Neural cell (in vitro differentiated cells): ENCODE measurements at regions not wholly inside any gene's neighbourhood (a gene's known extent, or its start where the extent isn't known, plus 50 kb on each side); places are given as distances from the start of the nearest gene placed in this dataset.

Source experiments
- H2AFZ ChIP-seq: fragments of 200-600, 300-800 bp; sonication (generic), shearing (Covaris generic); 2 replicates; pipeline ENCODE4 v1.6.0; 2014; ENCODE audit warnings: low read depth, mild to moderate bottlenecking, antibody characterized with exemption, low read length, moderate library complexity
- H3F3A ChIP-seq: fragments of 200-600 bp; shearing (Covaris generic); 2 replicates; pipeline ENCODE4 v1.6.1; 2016; ENCODE audit warnings: mild to moderate bottlenecking, moderate library complexity, mixed read lengths, antibody characterized with exemption, low read length; ENCODE audit not compliant: insufficient read depth, poor library complexity, severe bottlenecking
- H3K27ac ChIP-seq: fragments of 200-600, 300-800 bp; sonication (generic), shearing (Covaris generic); 2 replicates; pipeline ENCODE4 v1.5.1; 2014; ENCODE audit warnings: mild to moderate bottlenecking, low read length, moderate library complexity
- H3K27me3 ChIP-seq: fragments of 300-800, 200-600 bp; sonication (generic), shearing (Covaris generic); 2 replicates; pipeline ENCODE4 v1.6.0; 2014; ENCODE audit warnings: mild to moderate bottlenecking, low read depth, low read length, moderate library complexity; ENCODE audit not compliant: insufficient read depth
- H3K36me3 ChIP-seq: fragments of 300-800, 200-600 bp; sonication (generic), shearing (Covaris generic); 2 replicates; pipeline ENCODE4 v1.5.1; 2014; ENCODE audit warnings: mild to moderate bottlenecking, antibody characterized with exemption, low read length, moderate library complexity; ENCODE audit not compliant: insufficient read depth
- H3K4me2 ChIP-seq: fragments of 300-800, 200-600 bp; sonication (generic), shearing (Covaris generic); 2 replicates; pipeline ENCODE4 v1.6.0; 2014; ENCODE audit warnings: mild to moderate bottlenecking, low read length
- H3K4me3 ChIP-seq: fragments of 300-800, 200-600 bp; sonication (generic), shearing (Covaris generic); 2 replicates; pipeline ENCODE4 v1.5.1; 2014; ENCODE audit warnings: mild to moderate bottlenecking, low read length, moderate library complexity
- H3K79me2 ChIP-seq: fragments of 200-600 bp; shearing (Covaris generic); replicated peaks from 2 replicates; pipeline ENCODE4 v1.6.0; 2014; ENCODE audit warnings: mild to moderate bottlenecking, low read length, moderate library complexity; ENCODE audit not compliant: insufficient read depth
- H3K9ac ChIP-seq: fragments of 300-800, 200-600 bp; sonication (generic), shearing (Covaris generic); 2 replicates; pipeline ENCODE4 v1.6.1; 2016; ENCODE audit warnings: mild to moderate bottlenecking, low read length, mixed read lengths
- H3K9me2 ChIP-seq: fragments of 200-600 bp; shearing (Covaris generic); 2 replicates; pipeline ENCODE4 v1.6.1; 2016; ENCODE audit warnings: mild to moderate bottlenecking, low read length, mixed read lengths; ENCODE audit not compliant: insufficient read depth
- H3K9me3 ChIP-seq: fragments of 200-600, 300-800 bp; sonication (generic), shearing (Covaris generic); 2 replicates; pipeline ENCODE4 v1.6.1; 2016; ENCODE audit warnings: mild to moderate bottlenecking, mixed run types, low read length, moderate library complexity, mixed read lengths
- H4K20me1 ChIP-seq: fragments of 200-600 bp; shearing (Covaris generic); 2 replicates; pipeline ENCODE4 v1.6.1; 2016; ENCODE audit warnings: mild to moderate bottlenecking, mixed run types; ENCODE audit not compliant: insufficient read depth
- CTCF ChIP-seq: fragments of 450-650 bp; IDR thresholded peaks from 2 replicates; pipeline ENCODE4 v1.5.1; 2014; ENCODE audit warnings: antibody characterized with exemption, mild to moderate bottlenecking, moderate library complexity; ENCODE audit not compliant: poor library complexity, severe bottlenecking
- EP300 ChIP-seq: fragments of 450-650 bp; conservative IDR thresholded peaks from 2 replicates; pipeline ENCODE4 v1.6.1; 2014; ENCODE audit warnings: antibody characterized with exemption, mild to moderate bottlenecking, moderate library complexity; ENCODE audit not compliant: poor library complexity, severe bottlenecking
- EZH2 ChIP-seq: fragments of 200-600, 300-800 bp; shearing (Covaris generic), sonication (generic); IDR thresholded peaks from 2 replicates; pipeline ENCODE4 v1.6.1; 2014; ENCODE audit warnings: antibody characterized with exemption, low read length, borderline replicate concordance, mild to moderate bottlenecking; ENCODE audit not compliant: insufficient read depth, poor library complexity, severe bottlenecking
- MXI1 ChIP-seq: fragments of 450-650 bp; conservative IDR thresholded peaks from 2 replicates; pipeline ENCODE4 v1.6.1; 2014; ENCODE audit warnings: antibody characterized with exemption, mild to moderate bottlenecking; ENCODE audit not compliant: poor library complexity, severe bottlenecking
- POLR2AphosphoS5 ChIP-seq: IDR thresholded peaks from 2 replicates; pipeline ENCODE4 v1.6.1; 2012
- RAD21 ChIP-seq: fragments of 450-650 bp; conservative IDR thresholded peaks from 2 replicates; pipeline ENCODE4 v1.6.1; 2014; ENCODE audit warnings: antibody characterized with exemption, mild to moderate bottlenecking, moderate library complexity
- REST ChIP-seq: IDR thresholded peaks from 2 replicates; pipeline ENCODE4 v1.6.1; 2012; ENCODE audit warnings: borderline replicate concordance
- SMC3 ChIP-seq: fragments of 450-650 bp; conservative IDR thresholded peaks from 2 replicates; pipeline ENCODE4 v1.6.1; 2014; ENCODE audit warnings: antibody characterized with exemption, mild to moderate bottlenecking, moderate library complexity; ENCODE audit not compliant: poor library complexity
- TAF1 ChIP-seq: IDR thresholded peaks from 2 replicates; pipeline ENCODE4 v1.6.1; 2012; ENCODE audit warnings: low read depth

GRCh38 chr6:133184798-133185372 is 56.3 kb upstream of the EYA4 start:
- Histone ChIP-seq H3K9me3 (no peaks in the 10 kb centered on the region), H3K79me2 (no peaks in the 10 kb centered on the region), H3K9me2 (no peaks in the 10 kb centered on the region), H3K27me3 (no peaks in the 10 kb centered on the region), H2AFZ (no peak overlapping the region), H4K20me1 (no peaks in the 10 kb centered on the region), H3K36me3 (no peaks in the 10 kb centered on the region), H3F3A (no peaks in the 10 kb centered on the region), H3K27ac (no peak overlapping the region), H3K4me3 (no peak overlapping the region), H3K4me2 (no peak overlapping the region), H3K9ac (no peak overlapping the region)
- TF ChIP-seq RAD21 (peak; percentile 75), SMC3 (peak; percentile 71), POLR2AphosphoS5 (no peak), CTCF (peak; percentile 76), EZH2 (no peak), MXI1 (no peak), TAF1 (no peak)

- no peak overlapping the region for H3K4me2 ChIP-seq
- no peaks in the 10 kb centered on the region for H3K9me2 ChIP-seq
- TF ChIP-seq MXI1 (no peak), RAD21 (no peak), POLR2AphosphoS5 (no peak), REST (no peak), SMC3 (no peak), EP300 (no peak), TAF1 (no peak), CTCF (no peak), EZH2 (no peak)
- no peaks in the 10 kb centered on the region for H3F3A ChIP-seq
- H3K4me3 ChIP-seq: no peak overlapping the region
- H3K27ac ChIP-seq: no peak overlapping the region
- H3K36me3 ChIP-seq: no peaks in the 10 kb centered on the region
- no peak overlapping the region for H3K9ac ChIP-seq
- no peaks in the 10 kb centered on the region for H3K9me3 ChIP-seq
- H4K20me1 ChIP-seq: no peaks in the 10 kb centered on the region
- H3K27me3 ChIP-seq: no peaks in the 10 kb centered on the region
- H3K79me2 ChIP-seq: no peaks in the 10 kb centered on the region
- no peak overlapping the region for H2AFZ ChIP-seq
Observed at GRCh38 chr6:133185731-133186130, 55.4 kb upstream of the EYA4 start.
